Vagina (tissue), 2 donors: ENCODE measurements at regions not wholly inside any gene's neighbourhood (a gene's known extent, or its start where the extent isn't known, plus 50 kb on each side); places are given as distances from the start of the nearest gene placed in this dataset.

ENCODE experiments used
- DNase-seq, 2 donors: peaks; one replicate each; pipeline ENCODE4 v3.0.0-alpha.2; 2017; ENCODE audit errors: extremely low spot score in 2 of 2
- H3K27ac ChIP-seq: fragments of 200-600 bp; sonication (generic); one replicate; pipeline ENCODE4 v1.5.1; 2019
- H3K27me3 ChIP-seq: fragments of 200-600 bp; sonication (generic); one replicate; pipeline ENCODE4 v1.5.1; 2019
- H3K36me3 ChIP-seq, 2 donors: fragments of 200-600 bp; sonication (generic); one replicate each; pipeline ENCODE4 v1.5.1; 2017 to 2019
- H3K4me1 ChIP-seq: fragments of 200-600 bp; sonication (generic); one replicate; pipeline ENCODE4 v1.5.1; 2019
- H3K4me3 ChIP-seq, 2 donors: fragments of 200-600 bp; sonication (generic); 1 replicate in 1 of 2; 2 replicates in 1 of 2; pipeline ENCODE4 v1.5.1; 2016 to 2019
- H3K9me3 ChIP-seq: fragments of 200-600 bp; sonication (generic); one replicate; pipeline ENCODE4 v1.5.1; 2019
- CTCF ChIP-seq, 3 experiments: fragments of 450-650 bp in 2 of 3; fragments of 200-600 bp in 1 of 3; sonication (generic) in 1 of 3; IDR thresholded peaks; one replicate each; pipeline ENCODE4 v1.5.1; 2017 to 2019; ENCODE audit warnings: antibody characterized with exemption in 3 of 3, mild to moderate bottlenecking in 2 of 3, moderate library complexity in 2 of 3
- POLR2A ChIP-seq, 2 donors: fragments of 450-650 bp; IDR thresholded peaks; one replicate each; pipeline ENCODE4 v1.6.1; 2017; ENCODE audit warnings: antibody characterized with exemption in 2 of 2, mild to moderate bottlenecking in 2 of 2, moderate library complexity in 2 of 2
- POLR2AphosphoS5 ChIP-seq, 2 donors: sonication (generic); formaldehyde crosslinking; IDR thresholded peaks; one replicate each; pipeline ENCODE4 v1.9.0; 2017; ENCODE audit warnings: antibody characterized with exemption in 2 of 2, mild to moderate bottlenecking in 2 of 2, low read depth in 1 of 2; ENCODE audit not compliant: insufficient read depth in 1 of 2
- intact Hi-C: fragments of 100-400 bp; cut with DNase I; formaldehyde crosslinking; loops from one replicate; pipeline ENCODE4 v1.15.1; 2023

GRCh38 chr5:21680196-21680595 is 1172.9 kb downstream of the CDH12 start:
- Histone ChIP-seq H3K27me3 (no peaks in the 10 kb centered on the region), H3K4me3 (no peak overlapping the region), H3K36me3 (no peaks in the 10 kb centered on the region), H3K9me3 (no peaks in the 10 kb centered on the region), H3K4me1 (no peaks in the 10 kb centered on the region), H3K27ac (no peak overlapping the region)
- TF ChIP-seq POLR2AphosphoS5 (IDR thresholded peaks at IDR 0.05; ENCODE audit: insufficient read depth in 1 of 2, low read depth in 1 of 2): no peak
- no peak for TF ChIP-seq CTCF (IDR thresholded peaks at IDR 0.05)
- TF ChIP-seq POLR2A (IDR thresholded peaks at IDR 0.05): no peak
- DNase-seq: no peak
- intact Hi-C loops: no loop called here

GRCh38 chr5:21678526-21678925 is 1174.6 kb downstream of the CDH12 start:
- Histone ChIP-seq H3K9me3 (no peaks in the 10 kb centered on the region), H3K4me1 (no peaks in the 10 kb centered on the region), H3K27ac (no peak overlapping the region), H3K4me3 (no peak overlapping the region), H3K36me3 (no peaks in the 10 kb centered on the region), H3K27me3 (no peaks in the 10 kb centered on the region)
- TF ChIP-seq CTCF (IDR thresholded peaks at IDR 0.05): no peak
- DNase-seq: no peak
- intact Hi-C loops: no loop called here

- TF ChIP-seq CTCF (IDR thresholded peaks at IDR 0.05) (no peak), POLR2A (IDR thresholded peaks at IDR 0.05) (no peak), POLR2AphosphoS5 (IDR thresholded peaks at IDR 0.05; ENCODE audit: insufficient read depth in 1 of 2, low read depth in 1 of 2) (no peak)
- DNase-seq: no peak
- no peaks in the 10 kb centered on the region for H3K36me3 ChIP-seq
Measured at GRCh38 chr5:21672911-21673310, 1180.2 kb downstream of the CDH12 start.

GRCh38 chr5:21672360-21672759 is 1180.8 kb downstream of the CDH12 start:
- no peaks in the 10 kb centered on the region for H3K27me3 ChIP-seq
- no peaks in the 10 kb centered on the region for H3K4me1 ChIP-seq
- no peak overlapping the region for H3K27ac ChIP-seq
- no peaks in the 10 kb centered on the region for H3K9me3 ChIP-seq
- no peak for DNase-seq
- no peaks in the 10 kb centered on the region for H3K36me3 ChIP-seq
- H3K4me3 ChIP-seq: no peak overlapping the region
- TF ChIP-seq POLR2AphosphoS5 (IDR thresholded peaks at IDR 0.05; ENCODE audit: insufficient read depth in 1 of 2, low read depth in 1 of 2): no peak
- TF ChIP-seq CTCF (IDR thresholded peaks at IDR 0.05): no peak
- TF ChIP-seq POLR2A (IDR thresholded peaks at IDR 0.05): no peak
- intact Hi-C loops: no loop called here

More at GRCh38 chr5:21672911-21673310, 1180.2 kb downstream of the CDH12 start:
- no peaks in the 10 kb centered on the region for H3K9me3 ChIP-seq
- no peak overlapping the region for H3K27ac ChIP-seq
- H3K27me3 ChIP-seq: no peaks in the 10 kb centered on the region
- no peaks in the 10 kb centered on the region for H3K4me1 ChIP-seq
- intact Hi-C loops: no loop called here
- no peak overlapping the region for H3K4me3 ChIP-seq

GRCh38 chr5:21665524-21665923 is 1187.6 kb downstream of the CDH12 start:
- Histone ChIP-seq H3K9me3 (no peaks in the 10 kb centered on the region), H3K27ac (no peak overlapping the region), H3K36me3 (no peaks in the 10 kb centered on the region), H3K4me1 (no peaks in the 10 kb centered on the region), H3K4me3 (no peak overlapping the region), H3K27me3 (no peaks in the 10 kb centered on the region)
- TF ChIP-seq POLR2AphosphoS5 (IDR thresholded peaks at IDR 0.05; ENCODE audit: insufficient read depth in 1 of 2, low read depth in 1 of 2) (no peak), POLR2A (IDR thresholded peaks at IDR 0.05) (no peak), CTCF (IDR thresholded peaks at IDR 0.05) (no peak)
- no peak for DNase-seq
- intact Hi-C loops: no loop called here
